ENCODE measurements at regions not wholly inside any gene's neighbourhood (a gene's known extent, or its start where the extent isn't known, plus 50 kb on each side); places are given as distances from the start of the nearest gene placed in this dataset.

DNA sequence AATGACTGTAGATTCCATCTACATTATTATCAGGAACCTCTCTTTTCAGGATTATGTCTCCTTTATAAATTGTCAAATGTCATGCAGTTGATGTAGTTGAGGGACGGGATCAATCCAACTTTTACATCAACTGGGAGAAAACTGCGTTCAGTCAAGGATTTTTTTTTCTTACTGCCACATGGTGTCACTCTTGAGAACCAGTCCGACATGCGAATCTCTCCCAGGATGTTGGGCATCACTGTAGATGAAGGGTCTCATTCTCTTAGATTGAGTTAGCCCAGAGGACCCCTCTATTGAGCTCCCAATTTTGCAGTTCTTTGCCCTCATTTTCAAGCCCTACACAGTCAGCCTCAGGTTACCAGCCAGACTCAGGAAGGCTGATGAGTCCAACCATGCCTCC is 120.3 kb upstream of the PTPRZ1 start:
- Histone ChIP-seq H3K27me3 (no peaks in the 10 kb centered on the region), H3K4me3 (no peak overlapping the region), H3K4me1 (peaks cover 0 to 6% (median 0%) of the 10 kb centered on the region in 4 donors), H3K9me3 (no peaks in the 10 kb centered on the region), H3K27ac (no peak overlapping the region), H3K36me3 (no peaks in the 10 kb centered on the region)
- TF ChIP-seq, protein P1, sequence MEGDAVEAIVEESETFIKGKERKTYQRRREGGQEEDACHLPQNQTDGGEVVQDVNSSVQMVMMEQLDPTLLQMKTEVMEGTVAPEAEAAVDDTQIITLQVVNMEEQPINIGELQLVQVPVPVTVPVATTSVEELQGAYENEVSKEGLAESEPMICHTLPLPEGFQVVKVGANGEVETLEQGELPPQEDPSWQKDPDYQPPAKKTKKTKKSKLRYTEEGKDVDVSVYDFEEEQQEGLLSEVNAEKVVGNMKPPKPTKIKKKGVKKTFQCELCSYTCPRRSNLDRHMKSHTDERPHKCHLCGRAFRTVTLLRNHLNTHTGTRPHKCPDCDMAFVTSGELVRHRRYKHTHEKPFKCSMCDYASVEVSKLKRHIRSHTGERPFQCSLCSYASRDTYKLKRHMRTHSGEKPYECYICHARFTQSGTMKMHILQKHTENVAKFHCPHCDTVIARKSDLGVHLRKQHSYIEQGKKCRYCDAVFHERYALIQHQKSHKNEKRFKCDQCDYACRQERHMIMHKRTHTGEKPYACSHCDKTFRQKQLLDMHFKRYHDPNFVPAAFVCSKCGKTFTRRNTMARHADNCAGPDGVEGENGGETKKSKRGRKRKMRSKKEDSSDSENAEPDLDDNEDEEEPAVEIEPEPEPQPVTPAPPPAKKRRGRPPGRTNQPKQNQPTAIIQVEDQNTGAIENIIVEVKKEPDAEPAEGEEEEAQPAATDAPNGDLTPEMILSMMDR (IDR thresholded peaks at IDR 0.05) = no peak
- TF ChIP-seq POLR2A (IDR thresholded peaks at IDR 0.05) = no peak
- intact Hi-C loops (cut with DNase I; ENCODE audit: low total_unique reads) = no loop called here
- peak in 1 of 2 donors; percentile 16 for DNase-seq
- 39 to 56% (median 45%) methylated on average over 4 of the region's 4 CpGs for WGBS, 5 donors

DNA sequence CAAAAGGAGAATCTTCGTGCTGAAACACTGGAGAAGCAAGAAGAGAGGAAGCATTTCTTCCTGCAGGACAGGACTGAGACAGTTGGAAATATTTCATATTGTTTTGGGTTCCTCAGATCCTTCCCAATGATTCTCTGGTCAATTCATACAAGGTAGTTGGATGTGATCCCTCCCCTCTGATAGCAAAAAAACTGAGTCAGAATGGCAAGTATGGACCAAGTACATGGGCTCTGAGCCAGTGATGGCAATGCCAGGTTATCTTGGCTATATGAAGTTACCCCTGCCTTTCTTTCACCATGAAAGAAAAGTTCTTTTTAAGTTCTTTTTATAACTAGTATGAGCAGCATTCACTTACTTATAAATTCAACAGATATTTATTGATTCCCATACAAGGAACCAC is 124.4 kb upstream of the PTPRZ1 start:
- Histone ChIP-seq H3K27ac (no peak overlapping the region), H3K4me1 (peaks cover 0 to 3% (median 0%) of the 10 kb centered on the region in 4 donors), H3K27me3 (no peaks in the 10 kb centered on the region), H3K36me3 (no peaks in the 10 kb centered on the region), H3K9me3 (peaks cover 0 to 4% (median 0%) of the 10 kb centered on the region in 4 donors), H3K4me3 (no peak overlapping the region)
- DNase-seq = no peak
- TF ChIP-seq EP300 (IDR thresholded peaks at IDR 0.05) (no peak), POLR2AphosphoS5 (IDR thresholded peaks at IDR 0.05) (no peak), POLR2A (IDR thresholded peaks at IDR 0.05) (no peak)
- TF ChIP-seq, protein P1 (IDR thresholded peaks at IDR 0.05) = no peak
- intact Hi-C loops (cut with DNase I; ENCODE audit: low total_unique reads) = no loop called here
- WGBS, 5 donors = 35 to 81% (median 52%) methylated on average over 1 of the region's 1 CpG

DNA sequence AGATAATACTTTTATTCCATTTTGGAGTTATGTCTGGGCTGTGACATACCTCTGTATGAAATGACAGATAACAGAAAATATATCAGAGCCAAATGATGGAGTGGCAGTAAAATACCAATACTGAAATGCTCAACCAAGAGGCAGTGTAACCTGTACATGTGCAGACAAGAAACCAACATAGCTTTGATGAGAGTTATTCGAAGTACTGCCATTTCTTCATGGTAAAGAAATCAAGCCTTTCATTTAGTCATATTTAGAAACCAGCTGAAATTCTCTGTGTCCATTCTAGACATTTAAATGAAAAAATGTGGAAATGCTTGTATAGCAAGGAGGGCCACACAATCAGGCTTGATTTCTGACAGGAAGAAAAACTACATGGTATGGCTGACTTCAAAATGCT is 127.1 kb upstream of the PTPRZ1 start:
- WGBS, 5 donors = 75 to 89% (median 79%) methylated on average over 1 of the region's 1 CpG
- intact Hi-C loops (cut with DNase I; ENCODE audit: low total_unique reads) = no loop called here
- no peak overlapping the region for H3K27ac ChIP-seq
- H3K27me3 ChIP-seq = no peaks in the 10 kb centered on the region
- no peak overlapping the region for H3K4me3 ChIP-seq
- H3K36me3 ChIP-seq = no peaks in the 10 kb centered on the region
- DNase-seq = no peak
- TF ChIP-seq POLR2A (IDR thresholded peaks at IDR 0.05) = no peak
- no peak for TF ChIP-seq EP300 (IDR thresholded peaks at IDR 0.05)
- no peak for TF ChIP-seq POLR2AphosphoS5 (IDR thresholded peaks at IDR 0.05)
- TF ChIP-seq, protein P1 (IDR thresholded peaks at IDR 0.05) = no peak
- H3K9me3 ChIP-seq = peaks cover 0 to 4% (median 0%) of the 10 kb centered on the region in 4 donors
- H3K4me1 ChIP-seq = no peaks in the 10 kb centered on the region

DNA sequence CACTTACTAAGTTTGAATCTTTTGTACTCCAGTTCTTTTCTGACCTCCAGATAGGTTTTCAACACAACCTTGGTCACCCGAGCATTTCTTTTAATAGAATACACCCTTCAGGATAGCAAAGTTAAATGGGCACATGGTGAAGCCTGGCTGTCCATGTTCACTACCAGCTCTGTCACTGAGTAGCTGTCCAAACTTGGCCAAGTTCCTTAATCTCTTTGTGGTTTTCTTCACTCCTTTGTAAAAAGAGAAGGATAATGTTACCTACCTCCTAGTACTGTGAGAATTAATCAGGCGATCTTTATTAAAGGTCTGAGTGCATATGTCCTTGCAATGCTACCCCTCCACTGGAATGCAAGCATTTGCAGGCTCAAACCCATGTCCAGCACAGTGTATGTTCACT is 128.1 kb upstream of the PTPRZ1 start:
- no peak overlapping the region for H3K4me3 ChIP-seq
- TF ChIP-seq POLR2AphosphoS5 (IDR thresholded peaks at IDR 0.05) = no peak
- no peaks in the 10 kb centered on the region for H3K27me3 ChIP-seq
- no peak for DNase-seq
- peaks cover 0 to 4% (median 0%) of the 10 kb centered on the region in 4 donors for H3K9me3 ChIP-seq
- H3K4me1 ChIP-seq = no peaks in the 10 kb centered on the region
- no peaks in the 10 kb centered on the region for H3K36me3 ChIP-seq
- intact Hi-C loops (cut with DNase I; ENCODE audit: low total_unique reads) = no loop called here
- WGBS, 5 donors = 43 to 66% (median 48%) methylated on average over 2 of the region's 2 CpGs
- peak overlapping the region in 2 of 5 donors; percentile 16 to 45 for H3K27ac ChIP-seq

DNA sequence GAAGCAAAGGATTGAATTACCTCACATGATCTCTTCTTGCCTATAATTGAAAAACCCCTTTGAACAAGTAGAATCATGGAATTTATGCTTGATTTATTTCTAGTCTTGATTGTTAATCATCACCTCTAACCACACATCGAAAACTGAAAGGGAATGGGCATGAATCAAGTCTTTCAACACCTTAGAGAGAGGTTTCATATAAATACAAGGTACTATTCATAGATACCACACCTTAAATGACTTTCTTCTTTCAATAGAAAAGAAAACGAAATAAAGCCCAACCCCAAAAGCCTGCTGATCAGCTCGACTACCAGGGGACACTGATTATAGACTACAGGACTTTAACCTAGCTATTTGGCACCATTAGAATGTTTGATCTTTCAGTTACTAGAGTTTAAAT is 128.6 kb upstream of the PTPRZ1 start:
- peak in 1 of 2 donors; percentile 36 for DNase-seq

More for the DNA sequence above, 128.6 kb upstream of the PTPRZ1 start:
- no peak overlapping the region for H3K4me3 ChIP-seq
- no peaks in the 10 kb centered on the region for H3K27me3 ChIP-seq
- peaks cover 0 to 4% (median 0%) of the 10 kb centered on the region in 4 donors for H3K9me3 ChIP-seq
- WGBS, 5 donors = 20 to 41% (median 33%) methylated on average over 3 of the region's 3 CpGs
- peak overlapping the region in 2 of 5 donors; percentile 16 to 45 for H3K27ac ChIP-seq
- no peaks in the 10 kb centered on the region for H3K4me1 ChIP-seq
- no peaks in the 10 kb centered on the region for H3K36me3 ChIP-seq
- intact Hi-C loops (cut with DNase I; ENCODE audit: low total_unique reads) = no loop called here
- no peak for TF ChIP-seq POLR2A (IDR thresholded peaks at IDR 0.05)
- TF ChIP-seq, protein P1 (IDR thresholded peaks at IDR 0.05) = no peak
- no peak for TF ChIP-seq EP300 (IDR thresholded peaks at IDR 0.05)
- no peak for TF ChIP-seq POLR2AphosphoS5 (IDR thresholded peaks at IDR 0.05)

Data from stomach (tissue), 8 donors.